Pulmonary artery endothelial cell (primary cell): ENCODE measurements at regions not wholly inside any gene's neighbourhood (a gene's known extent, or its start where the extent isn't known, plus 50 kb on each side); places are given as distances from the start of the nearest gene placed in this dataset.

ENCODE experiments used
- DNase-seq: peaks from one replicate; pipeline ENCODE4 v3.0.0-alpha.2; 2011; ENCODE audit warnings: low read depth, low spot score

DNA sequence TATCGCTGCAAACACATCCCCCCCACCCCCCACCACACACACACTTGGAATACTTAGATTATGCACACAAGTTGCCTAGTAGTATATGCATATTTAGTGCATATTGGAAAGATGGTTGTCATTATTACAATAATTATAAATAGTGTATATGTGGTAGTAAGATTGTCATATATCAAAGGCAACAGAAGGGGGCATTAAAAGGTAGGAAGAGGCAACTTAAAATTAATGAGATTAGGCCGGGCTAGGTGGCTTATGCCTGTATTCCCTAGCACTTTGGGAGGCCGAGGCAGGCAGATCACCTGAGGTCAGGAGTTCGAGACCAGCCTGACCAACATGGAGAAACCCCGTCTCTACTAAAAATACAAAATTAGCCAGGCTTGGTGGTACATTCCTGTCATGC is 52.1 kb downstream of the GSC start:
- no peak for DNase-seq

DNA sequence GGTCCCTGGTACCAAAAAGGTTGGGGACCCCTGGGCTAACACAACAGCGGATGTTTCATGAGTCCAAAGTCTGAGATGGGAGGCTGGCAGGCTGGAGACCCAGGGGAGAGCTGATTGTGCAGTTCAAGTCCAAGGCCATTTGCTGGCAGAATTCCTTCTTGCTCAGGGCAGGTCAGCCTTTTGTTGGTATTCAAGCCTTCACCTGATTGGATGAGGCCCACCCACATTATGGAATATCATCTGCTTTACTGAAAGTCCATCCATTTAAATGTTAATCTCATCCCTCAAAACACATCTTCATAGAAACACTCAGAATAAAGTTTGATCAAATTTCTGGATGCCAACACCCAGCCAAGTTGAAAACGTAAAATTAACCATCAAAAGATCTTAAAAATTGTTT is 52.9 kb downstream of the GSC start:
- DNase-seq = no peak

DNA sequence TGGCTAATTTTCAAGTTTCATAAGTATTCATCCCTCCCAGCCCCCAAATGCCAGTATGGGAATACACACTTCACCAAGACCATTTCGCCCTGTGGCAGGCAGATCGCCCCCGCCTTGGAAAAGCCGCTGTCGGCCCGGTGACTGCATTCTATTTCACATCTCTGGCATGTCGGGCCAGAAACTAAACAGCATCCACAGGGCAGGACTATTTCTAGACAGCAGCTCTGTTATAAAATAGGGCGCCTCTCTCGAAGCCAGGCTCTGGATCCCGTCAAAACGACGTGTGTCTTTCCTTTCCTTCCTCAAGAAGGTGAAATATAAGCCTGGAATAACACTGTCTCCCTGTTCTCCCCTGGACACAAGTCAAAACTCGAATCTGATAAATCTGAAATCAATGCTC is 56.8 kb downstream of the GSC start:
- no peak for DNase-seq

DNA sequence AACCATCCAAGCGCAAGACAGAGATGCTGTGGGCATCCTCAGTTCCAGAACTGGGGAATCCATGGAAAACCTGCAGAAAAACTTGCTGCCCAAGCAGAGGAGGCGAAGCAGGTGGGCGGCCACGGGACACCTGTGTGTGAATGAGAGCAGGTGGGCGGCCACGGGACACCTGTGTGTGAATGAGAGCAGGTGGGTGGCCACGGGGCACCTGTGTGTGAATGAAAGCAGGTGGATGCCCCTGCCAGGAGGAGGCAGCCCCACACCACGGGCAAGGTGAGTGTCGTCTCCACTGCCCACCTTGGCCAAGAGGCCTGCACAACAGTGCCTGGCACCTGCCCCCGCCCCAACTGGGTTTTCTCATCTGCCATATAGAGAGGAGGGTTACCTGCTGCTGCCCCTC is 59.2 kb downstream of the GSC start:
- no peak for DNase-seq

DNA sequence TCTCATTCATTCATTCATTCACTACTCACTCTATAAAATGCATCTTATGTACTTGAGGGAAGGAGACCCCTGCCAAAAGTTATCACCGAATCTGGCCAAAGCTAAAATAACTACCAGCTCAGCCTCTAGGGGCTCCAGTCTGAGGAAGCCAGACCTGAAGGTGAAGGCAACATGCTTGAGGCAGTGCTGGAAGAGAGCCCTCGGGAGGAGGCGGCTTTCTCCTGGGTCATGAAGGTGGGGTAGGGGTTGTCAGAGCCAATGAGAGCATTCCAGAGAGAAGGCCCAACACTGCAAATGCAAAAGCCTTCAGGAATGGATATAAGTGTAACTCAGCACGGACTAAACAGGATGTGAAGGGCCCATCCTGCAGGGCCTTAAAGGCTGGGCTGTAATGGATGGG is 62.4 kb downstream of the GSC start:
- DNase-seq = no peak

DNA sequence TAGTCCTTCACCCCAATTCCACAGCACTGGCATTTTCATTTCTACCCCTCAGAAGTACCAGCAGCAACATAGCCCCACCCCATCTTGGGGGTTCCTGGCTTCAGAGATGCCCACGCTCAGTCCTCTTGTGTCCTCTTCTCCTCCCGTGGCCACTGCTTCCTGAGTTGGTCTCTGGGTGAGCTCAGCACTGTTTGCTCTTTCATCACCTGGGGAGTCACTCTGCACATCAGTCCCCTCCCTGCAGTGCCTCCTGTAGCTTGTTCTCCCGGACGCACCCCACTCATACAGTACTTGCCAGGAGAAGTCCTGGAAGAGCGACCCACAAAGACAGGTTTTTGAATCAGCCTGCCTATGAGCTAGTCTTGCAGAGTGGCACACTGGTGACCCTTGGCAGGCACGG is 63.8 kb downstream of the GSC start:
- no peak for DNase-seq

GRCh38 chr14:94702629-94703028 is 67.3 kb downstream of the GSC start:
- DNase-seq = no peak

GRCh38 chr14:94701861-94702370 is 68.0 kb downstream of the GSC start:
- DNase-seq = no peak

GRCh38 chr14:94700336-94700735 is 69.6 kb downstream of the GSC start:
- DNase-seq = no peak

- no peak for DNase-seq
Measured at GRCh38 chr14:94699831-94700230, 70.1 kb downstream of the GSC start.

DNA sequence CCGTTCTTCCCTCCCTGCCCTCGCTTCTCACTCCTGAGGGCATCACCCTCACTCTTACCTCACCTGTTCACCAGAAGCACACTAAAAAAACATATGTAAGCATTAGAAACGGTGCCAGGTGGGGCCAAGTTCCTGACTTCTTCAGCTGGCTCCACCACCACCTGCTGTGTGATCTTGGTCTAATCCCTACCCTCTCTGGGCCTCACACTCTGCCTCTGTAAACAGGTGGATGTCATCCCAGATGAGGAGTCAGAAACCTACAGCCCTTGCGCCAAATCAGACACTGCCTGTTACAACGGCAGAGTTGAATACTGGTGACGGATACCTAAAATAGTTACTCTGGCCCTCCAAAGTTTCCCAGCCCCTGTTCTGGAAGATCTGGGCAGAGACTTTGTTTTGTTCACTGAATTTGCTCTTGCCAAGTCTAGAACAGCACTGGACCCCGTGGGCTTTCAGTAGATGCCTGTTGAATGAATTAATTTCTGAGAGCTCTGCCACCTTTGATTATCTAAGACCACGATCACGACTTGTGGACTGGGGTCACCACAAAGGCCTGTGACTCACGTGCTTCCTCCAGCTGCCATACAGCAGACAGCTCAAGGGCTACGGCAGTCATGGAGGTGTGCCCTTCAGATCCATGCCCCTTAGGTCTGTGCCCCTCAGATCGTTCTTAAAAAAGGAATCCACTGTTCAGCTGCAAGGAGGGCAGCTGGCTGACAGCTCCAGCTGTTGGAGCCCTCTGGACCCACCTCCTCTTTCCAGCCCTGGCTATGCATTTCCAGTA is 71.9 kb downstream of the GSC start:
- DNase-seq = no peak

DNA sequence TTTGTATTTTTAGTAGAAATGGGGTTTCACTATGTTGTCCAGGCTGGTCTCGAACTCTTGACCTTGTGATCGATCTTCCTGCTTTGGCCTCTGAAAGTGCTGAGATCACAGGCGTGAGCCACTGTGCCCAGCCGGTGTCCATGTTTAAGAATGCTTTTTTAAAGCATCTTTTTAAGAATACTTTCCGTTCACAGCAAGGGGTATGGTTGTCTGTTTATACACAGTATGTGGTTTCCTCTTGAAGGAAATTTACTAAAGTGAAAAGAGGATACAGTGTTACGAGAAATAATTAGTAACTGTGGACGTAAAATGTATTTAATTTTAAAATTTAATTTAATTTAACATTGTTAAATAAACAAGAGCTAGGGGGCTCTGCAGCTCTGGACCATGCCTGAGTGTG is 73.4 kb downstream of the GSC start:
- DNase-seq = no peak

DNA sequence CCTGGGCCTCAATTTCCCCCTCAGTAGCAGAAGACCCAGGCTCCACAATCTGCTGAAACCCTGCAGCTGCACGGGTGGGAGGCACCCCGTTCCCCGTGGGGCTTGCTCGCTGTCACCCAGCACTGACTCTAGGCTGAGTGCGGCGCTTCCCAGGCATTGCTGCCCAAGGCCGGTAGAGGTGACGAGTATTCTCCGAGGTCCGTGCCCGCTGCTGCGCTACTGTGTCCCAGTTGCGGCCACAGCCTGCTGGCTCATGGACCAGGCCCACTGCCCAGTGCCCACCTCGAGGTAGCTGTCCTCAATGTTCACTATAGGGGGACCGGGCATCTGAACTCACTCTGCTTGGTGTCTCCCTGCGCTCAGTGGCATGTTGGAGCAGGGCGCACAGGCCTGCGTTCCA is 74.7 kb downstream of the GSC start:
- no peak for DNase-seq

DNA sequence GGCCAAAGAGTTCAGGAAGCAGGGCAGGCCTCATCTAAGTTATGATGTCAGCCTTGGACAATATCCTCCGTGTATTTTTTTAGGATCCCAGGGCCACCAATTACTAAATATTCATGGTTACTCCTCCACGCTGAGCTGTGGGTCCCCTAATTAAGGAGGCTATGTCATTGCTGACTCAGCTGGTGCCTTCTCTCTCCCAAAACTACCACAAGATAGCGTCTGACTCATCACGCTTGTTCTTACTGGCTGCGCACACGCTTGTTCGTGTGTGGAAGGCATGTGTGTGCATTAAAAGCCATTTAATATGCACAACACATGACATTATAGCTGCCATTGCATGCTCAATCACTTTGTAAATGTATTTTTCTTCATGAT is 78.3 kb downstream of the GSC start:
- no peak for DNase-seq

DNA sequence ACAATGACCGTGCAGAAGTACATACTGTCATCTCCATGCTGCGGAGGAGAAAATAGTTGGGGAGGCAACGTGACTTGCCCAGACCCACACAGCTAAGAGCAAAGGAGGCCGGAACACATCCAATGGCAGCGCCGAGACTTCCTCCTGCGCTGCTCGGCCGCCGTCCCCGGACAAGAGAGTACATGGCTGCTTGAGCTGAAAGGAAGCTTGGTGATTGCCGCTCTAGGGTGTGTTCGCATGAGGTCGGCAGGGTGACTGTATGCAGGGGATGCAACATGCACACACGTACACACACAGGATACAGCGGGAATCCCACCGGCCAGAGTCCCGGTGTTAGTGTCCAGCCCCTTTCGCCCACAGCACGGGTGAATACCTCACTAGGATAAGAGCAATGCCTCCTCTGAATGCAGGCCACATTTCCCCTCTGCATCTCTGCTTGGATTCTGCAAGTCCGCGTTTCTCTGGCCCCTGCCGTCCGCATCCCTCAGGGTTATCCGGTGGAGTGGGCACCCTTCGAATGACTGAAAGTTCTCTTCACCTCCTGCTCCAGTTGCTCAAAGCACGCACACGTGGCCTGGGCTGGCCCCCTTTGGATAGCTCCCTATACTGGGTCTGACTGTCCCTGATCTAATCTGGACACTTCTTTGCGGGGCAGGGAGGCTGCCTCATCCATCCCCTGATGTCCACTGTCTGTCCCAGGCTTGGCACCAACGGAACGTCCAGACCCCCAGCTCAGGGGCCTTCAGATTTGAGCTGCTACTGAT is 78.8 kb downstream of the GSC start:
- no peak for DNase-seq

DNA sequence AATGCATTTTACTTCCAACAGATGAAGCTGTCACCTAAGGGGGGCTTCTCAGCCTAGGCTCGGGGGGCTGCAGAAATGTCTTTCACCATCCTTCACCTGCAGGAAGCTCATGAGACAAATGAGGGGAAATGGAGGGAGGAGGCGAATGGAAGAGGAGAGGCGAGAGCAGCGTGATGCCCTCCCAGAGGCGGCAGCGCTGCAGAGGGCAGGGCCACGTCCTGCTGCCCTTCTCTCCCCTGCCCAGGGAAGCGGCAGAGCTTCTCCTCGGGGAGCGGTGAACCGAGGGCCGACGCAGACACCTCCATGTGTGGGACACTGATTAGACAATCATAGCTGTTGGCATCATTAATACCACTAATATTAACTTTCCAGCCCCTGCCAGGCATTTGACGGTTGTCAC is 78.3 kb downstream of the SERPINA3 start:
- DNase-seq = no peak

- DNase-seq = no peak
Measured at GRCh38 chr14:94689985-94690400, 77.8 kb downstream of the SERPINA3 start.

GRCh38 chr14:94689218-94689984 is 77.2 kb downstream of the SERPINA3 start:
- no peak for DNase-seq

- DNase-seq = no peak
Measured at GRCh38 chr14:94686511-94687160, 74.4 kb downstream of the SERPINA3 start.

- no peak for DNase-seq
Measured at GRCh38 chr14:94685681-94686485, 73.7 kb downstream of the SERPINA3 start.

DNA sequence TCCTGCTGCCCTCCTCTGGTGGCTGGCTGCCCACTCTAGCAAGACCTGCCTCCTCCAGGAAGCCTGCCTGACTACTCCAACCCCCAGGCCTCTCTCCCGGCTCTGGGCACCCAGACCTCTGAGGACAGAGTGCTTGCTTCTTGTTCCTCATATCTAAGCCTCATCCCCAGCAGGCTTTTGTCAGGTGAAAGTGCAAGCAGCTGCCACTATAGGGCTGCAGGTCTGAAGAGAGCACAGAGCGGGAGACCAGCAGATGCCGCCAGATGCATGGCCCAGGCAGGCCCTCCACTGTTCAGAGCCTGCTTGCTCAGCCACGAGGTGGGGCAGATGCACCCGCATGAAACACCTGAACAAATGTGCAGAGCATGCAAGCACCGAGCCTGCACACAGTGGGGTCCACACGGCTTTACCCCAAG is 73.0 kb downstream of the SERPINA3 start:
- no peak for DNase-seq
